NB4 (cell line): ENCODE measurements at regions not wholly inside any gene's neighbourhood (a gene's known extent, or its start where the extent isn't known, plus 50 kb on each side); places are given as distances from the start of the nearest gene placed in this dataset.

Experiments
- CTCF ChIP-seq: IDR thresholded peaks from one replicate; pipeline ENCODE4 v1.5.1; 2012; ENCODE audit warnings: low read depth, low read length
- MYC ChIP-seq: IDR thresholded peaks from 2 replicates; pipeline ENCODE4 v1.6.1; 2011; ENCODE audit warnings: low read depth, low read length
- POLR2A ChIP-seq: IDR thresholded peaks from 2 replicates; pipeline ENCODE4 v1.6.1; 2011; ENCODE audit warnings: mild to moderate bottlenecking; ENCODE audit not compliant: insufficient read length; ENCODE audit errors: extremely low read depth

GRCh38 chr3:194750491-194750828, 64.8 kb downstream of the FAM43A start:
- TF ChIP-seq CTCF (no peak), POLR2A (no peak), MYC (no peak)
